Heart left ventricle (tissue), 13 donors: ENCODE measurements at regions not wholly inside any gene's neighbourhood (a gene's known extent, or its start where the extent isn't known, plus 50 kb on each side); places are given as distances from the start of the nearest gene placed in this dataset.

ENCODE experiments used
- POLR2A ChIP-seq, 2 donors: fragments of 450-650 bp; IDR thresholded peaks; one replicate each; pipeline ENCODE4 v1.6.1; 2017; ENCODE audit warnings: antibody characterized with exemption in 2 of 2, mild to moderate bottlenecking in 2 of 2, moderate library complexity in 2 of 2
- TF ChIP-seq, protein P1 (sequence below), 12 donors: fragments of 200-600 bp; sonication (generic) in 4 of 12; IDR thresholded peaks; one replicate each; pipeline versions ENCODE4 v1.5.0 to v1.8.0; 2018 to 2022; ENCODE audit warnings: antibody characterized with exemption in 12 of 12, mild to moderate bottlenecking in 5 of 12
- donor health status: ischemic (EF 13 %, LVEDD 7.1; RV severe dilation, severe dysfunction).
- donor health status: DM: no; HTN: yes; CAD: no.
- donor health status: DM: no; HTN: no; CAD: no.
- donor health status: ischemic (EF 25% LVEDD 6.9; RV normal size, moderate dysfunction).
- donor health status: ischemic (EF 25% LVEDD 5.7; RV mildly dilated, moderate dysfunction).
- donor health status: ischemic (EF 35%, LVEDD 5.7; RV mildly dilated, moderate dysfunction).
- donor health status: nonischemic (EF 11% LVEDD 7.7; RV severe dilation, severe dysfunction).
- donor health status: DM: yes; HTN: yes; CAD: no.
- donor health status: PGD.
- donor health status: ischemic (EF 29% LVEDD 5.4; RV normal size, mild dysfunction).
- donor health status: nonischemic (EF 23%, LVEDD 6.1; RV moderate dilation, normal function).

GRCh38 chr1:199629624-199630023, 397.9 kb upstream of the NR5A2 start:
- TF ChIP-seq, protein P1, sequence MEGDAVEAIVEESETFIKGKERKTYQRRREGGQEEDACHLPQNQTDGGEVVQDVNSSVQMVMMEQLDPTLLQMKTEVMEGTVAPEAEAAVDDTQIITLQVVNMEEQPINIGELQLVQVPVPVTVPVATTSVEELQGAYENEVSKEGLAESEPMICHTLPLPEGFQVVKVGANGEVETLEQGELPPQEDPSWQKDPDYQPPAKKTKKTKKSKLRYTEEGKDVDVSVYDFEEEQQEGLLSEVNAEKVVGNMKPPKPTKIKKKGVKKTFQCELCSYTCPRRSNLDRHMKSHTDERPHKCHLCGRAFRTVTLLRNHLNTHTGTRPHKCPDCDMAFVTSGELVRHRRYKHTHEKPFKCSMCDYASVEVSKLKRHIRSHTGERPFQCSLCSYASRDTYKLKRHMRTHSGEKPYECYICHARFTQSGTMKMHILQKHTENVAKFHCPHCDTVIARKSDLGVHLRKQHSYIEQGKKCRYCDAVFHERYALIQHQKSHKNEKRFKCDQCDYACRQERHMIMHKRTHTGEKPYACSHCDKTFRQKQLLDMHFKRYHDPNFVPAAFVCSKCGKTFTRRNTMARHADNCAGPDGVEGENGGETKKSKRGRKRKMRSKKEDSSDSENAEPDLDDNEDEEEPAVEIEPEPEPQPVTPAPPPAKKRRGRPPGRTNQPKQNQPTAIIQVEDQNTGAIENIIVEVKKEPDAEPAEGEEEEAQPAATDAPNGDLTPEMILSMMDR (IDR thresholded peaks at IDR 0.05), result no peak
- no peak for TF ChIP-seq POLR2A (IDR thresholded peaks at IDR 0.05)
